ENCODE measurements at regions not wholly inside any gene's neighbourhood (a gene's known extent, or its start where the extent isn't known, plus 50 kb on each side); places are given as distances from the start of the nearest gene placed in this dataset.
A peak's percentile ranks its signal among the peaks of the same experiment; 100 is the strongest.

DNA sequence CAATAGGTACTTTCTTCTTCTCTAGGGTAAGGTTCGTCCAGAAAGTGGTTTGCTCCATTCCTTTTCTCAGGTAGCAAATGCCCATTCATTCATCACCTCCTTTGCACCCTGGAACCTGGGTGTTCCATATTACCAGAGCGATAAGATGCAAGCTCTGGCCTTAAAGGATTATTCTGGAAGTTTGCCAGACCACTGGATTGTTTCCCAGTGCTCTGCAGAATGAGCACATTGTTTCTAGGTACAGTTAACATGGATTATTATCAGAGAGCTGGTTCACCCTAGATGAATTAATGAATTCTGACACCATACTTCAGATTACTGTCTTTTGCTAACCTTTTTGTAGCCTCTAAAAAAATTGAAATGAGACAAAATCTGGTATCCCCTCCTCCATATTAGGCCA, 170.9 kb upstream of the BMP4 start:
- no peak for DNase-seq (ENCODE audit: low spot score)

DNA sequence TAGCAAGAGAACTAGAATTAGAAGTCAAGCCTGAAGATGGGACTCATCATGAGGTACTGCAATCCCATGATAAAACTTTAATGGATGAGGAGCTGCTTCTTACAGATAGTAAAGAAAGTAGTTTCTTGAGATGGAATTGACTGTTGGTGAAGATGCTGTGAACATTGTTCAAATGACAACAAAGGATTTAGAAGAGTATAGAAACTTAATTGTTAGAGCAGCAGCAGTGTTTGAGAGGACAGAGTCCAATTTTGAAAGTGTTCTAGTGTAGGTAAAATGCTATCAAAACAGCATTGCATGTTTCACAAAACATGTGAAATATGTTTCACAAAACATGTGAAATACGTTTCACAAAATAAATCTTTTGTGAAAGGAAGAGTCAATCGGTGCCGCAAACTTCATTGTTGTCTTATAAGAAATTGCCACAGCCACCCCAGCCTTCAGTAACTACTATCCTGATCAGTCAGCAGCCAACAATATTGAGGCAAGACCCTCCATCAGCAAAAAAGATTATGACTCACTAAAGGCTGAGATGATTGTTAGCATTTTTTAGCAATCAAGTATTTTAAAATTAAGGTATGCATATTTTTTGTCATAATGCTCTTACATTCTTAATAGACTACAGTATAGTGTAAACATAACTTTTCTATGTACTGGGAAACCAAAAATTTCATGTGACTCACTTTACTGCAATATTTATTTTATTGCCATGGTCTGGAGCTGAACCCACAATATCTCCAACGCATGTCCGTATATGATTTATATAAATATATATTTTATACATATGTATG, 173.4 kb upstream of the BMP4 start:
- no peak for DNase-seq (ENCODE audit: low spot score)

DNA sequence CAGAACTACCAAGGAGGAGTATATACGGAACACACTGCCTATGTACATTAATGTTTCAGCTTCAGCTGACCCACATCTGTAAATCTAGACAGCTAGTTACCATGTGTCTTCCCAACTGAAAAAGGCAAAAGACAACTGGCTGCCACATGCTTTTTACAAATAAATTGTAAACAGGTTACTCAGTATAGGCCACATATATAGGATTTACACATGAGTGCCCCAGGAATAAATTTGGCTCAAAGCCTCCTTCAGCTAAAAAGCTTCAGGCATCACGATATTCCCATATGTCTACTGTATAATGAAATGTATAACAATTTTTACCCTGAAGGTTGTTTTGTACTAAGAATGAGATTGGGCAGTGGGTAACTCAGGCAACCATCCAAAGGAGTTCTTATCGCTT, 175.9 kb upstream of the BMP4 start:
- no peak for DNase-seq (ENCODE audit: low spot score)

DNA sequence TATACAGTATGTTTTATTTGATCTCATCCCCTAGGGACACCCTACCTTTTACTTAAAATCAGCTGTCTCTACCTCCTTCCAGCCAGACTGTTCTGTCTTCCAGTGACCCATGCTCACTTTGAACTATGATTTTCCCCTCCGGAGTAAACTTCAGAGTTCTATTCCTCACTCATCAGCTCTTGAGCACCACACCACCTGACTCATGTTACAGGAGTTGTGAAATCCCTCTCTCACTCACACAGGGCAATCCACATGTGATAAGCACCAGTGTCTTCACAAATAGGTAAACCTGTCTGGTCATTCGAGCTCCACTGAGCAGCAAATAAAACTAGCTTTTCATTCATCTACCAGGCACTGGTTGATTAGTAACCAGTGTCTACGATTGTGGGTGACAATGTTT, 177.3 kb upstream of the BMP4 start:
- DNase-seq (ENCODE audit: low spot score) = no peak

DNA sequence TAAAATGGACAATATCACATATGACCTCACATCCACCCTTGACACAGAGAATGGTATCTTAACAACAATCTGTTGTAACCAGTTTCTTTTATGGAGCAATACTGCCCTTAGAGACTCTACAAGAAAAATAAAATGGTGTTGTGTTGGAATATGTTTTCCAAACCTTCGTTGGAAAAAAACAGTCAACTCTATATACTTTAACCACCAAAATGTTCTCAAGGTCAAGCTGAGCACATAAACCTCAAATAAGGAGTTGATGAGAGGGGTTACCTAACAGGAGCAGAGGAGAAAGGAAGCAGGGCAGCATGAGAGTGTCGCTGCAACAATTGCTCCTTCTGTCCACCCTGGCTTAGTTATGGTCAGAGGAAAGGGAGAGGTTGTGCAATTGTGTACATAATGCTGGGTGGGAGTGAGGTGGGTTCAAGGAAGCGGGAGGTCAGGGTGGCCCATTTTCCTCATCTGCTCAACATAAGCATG, 179.2 kb upstream of the BMP4 start:
- no peak for DNase-seq (ENCODE audit: low spot score)

DNA sequence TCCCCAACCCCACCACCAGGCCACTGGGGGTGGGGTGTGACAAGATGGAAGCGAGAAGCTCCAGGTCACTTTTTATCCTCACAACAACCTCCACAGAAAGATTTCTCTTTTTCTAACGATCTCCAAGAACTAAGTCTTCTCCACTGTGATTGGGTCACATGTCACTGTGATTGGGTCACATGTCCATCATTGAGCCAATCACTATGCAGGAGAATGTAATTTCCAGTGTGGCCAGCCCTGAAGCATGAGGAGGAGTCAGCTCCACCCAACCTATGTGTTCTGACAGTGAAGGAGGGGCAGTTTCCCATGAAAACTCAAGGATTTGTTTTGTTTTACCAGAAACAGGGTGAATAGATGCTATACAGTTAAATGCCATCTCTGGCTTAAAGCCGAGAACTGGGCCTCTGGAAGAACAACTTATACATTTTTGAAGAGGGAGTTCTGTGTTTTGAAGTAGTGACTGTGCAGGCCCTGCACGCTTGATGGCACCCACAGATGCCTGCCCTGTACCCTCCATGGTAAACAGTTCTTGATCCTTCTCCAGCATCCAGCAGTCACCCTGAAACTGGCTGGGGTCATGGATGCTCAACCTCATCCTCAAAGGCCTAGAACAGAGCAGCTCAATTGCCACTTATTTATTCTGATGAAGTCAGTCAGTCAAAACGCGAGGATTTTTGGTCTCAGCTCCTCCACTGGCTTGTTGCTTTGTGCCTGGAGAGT, 180.4 kb upstream of the BMP4 start:
- no peak for DNase-seq (ENCODE audit: low spot score)

DNA sequence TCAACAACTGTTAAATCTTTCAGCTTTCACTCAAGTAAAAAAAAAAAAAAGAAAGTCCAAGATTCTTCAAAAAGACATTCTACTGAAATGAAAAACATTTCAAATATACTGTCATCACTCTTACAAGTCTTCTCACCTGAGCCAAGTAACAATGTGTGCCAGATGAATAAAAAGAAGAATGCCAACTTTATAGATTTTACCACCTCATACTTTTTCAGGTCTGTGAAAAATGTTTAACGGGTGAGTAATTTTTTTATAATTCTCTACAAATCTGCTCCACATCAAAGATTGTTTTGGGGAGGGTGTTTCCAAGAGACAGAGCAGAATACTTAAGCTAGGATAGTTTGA, 181.0 kb upstream of the BMP4 start:
- DNase-seq (ENCODE audit: low spot score) = no peak

DNA sequence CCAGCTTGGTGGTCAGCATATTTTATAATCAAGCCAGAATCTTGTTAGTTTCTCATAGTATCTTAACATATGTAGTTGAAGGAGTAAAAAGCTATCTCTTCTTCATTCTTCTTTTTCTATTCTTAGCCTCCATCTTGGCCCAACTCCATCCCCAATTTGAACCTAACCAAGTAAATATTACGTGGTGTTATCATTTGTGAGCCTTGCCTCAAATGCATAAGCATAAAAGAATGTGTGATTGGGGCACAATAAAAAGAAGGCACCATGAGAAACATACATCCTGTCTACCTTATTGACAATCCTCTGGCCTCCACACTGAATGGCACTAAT, 181.4 kb upstream of the BMP4 start:
- no peak for DNase-seq (ENCODE audit: low spot score)

DNA sequence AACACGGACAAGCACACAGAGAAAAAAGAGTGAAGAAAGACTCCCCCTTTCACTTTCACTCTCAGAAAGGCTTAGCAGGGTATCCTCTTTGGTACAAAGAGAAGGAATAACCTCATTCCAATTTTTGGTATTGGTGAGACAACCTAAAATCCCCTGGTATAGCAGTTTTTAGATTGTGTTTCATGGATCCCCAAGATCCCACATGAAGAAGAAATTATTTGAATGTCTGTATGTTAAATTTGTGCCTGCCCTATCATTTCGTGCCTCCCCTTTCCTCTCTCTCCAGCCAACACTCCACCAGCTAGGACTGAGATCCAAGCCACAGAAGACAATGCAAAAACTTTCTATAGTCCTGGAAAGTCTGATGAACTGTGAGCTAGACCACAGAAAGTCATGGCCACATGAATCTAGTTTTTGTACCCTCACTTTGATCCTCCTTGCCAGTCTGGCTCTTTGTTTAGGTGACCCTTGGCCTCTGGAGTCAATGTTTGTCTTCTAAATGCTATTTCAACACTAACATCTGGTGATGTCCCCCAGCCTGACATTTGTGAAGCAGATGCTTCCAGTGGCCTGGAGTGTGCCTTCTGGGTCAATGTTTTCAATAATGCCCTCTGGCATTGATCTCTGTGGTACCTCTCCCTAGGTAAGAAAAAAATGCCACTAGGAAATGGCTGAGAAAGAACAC, 181.9 kb upstream of the BMP4 start:
- no peak for DNase-seq (ENCODE audit: low spot score)

DNA sequence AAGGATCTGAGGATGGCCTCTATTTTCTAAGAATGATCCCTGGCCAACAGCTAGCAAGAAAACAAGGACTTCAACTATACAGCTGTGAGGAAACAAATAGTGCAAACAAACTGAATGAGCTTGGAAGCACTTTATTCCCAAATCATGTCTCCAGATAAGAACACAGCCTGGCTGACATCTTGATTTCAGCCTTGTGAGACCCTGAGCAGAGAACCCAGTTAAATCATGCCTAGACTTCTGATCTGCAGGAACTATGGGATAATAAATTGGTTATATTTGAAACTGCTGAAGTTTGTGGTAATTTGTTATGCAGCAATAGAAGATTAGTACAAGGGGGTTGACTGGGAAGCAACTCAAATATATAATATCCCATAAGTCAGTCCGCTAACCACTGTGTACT, 183.9 kb upstream of the BMP4 start:
- no peak for DNase-seq (ENCODE audit: low spot score)

DNA sequence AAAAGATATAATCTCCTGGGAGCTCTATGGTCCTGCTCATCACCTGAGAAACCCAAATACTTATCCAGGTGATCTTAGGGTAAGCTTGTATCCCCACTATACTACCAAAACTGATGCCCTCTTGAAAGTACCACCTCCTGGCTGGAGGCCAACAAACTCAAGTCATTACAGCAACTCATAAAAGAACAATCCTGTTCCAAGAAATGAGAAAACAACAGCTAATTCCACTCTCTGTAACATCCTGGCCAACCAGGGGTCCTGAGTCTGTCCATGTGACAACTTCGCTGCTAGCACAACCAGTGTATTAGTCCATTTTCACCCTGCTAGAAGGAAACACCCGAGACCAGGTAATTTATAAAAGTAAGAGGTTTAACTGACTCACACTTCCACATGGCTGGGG, 190.0 kb upstream of the BMP4 start:
- DNase-seq (ENCODE audit: low spot score) = no peak

DNA sequence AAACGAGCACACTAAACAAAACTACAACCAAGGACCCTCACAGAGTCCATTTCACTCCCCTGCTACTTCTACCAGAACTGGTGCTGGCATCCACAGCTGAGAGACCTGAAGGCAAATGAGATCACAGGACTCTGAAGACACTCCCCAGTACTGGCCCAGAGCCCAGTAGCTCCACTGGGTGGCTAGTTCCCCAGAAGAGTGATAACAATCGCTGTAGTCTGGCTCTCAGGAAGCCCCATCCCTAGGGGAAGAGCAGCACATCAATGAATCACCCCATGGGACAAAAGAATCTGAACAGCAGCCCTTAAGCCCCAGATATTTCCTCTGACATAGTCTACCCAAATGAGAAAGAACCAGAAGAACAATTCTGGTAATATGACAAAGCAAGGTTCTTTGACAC, 190.7 kb upstream of the BMP4 start:
- no peak for DNase-seq (ENCODE audit: low spot score)

DNA sequence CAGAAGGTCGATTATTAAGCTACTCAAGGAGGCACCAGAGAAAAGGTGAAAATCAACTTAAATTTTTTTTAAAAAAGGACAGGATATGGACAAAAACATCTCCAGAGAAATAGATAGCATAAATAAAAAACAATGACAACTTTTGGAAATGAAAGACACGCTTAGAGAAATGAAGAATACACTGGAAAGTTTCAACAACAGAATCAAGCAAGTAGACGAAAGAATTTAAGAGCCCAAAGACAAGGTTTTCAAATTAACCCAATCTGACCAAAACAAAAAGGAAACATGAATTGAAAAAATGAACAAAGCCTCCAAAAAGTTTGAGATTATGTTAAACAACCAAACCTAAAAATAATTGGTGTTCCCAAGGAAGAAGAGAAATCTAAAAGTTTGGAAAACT, 191.1 kb upstream of the BMP4 start:
- DNase-seq (ENCODE audit: low spot score) = no peak

DNA sequence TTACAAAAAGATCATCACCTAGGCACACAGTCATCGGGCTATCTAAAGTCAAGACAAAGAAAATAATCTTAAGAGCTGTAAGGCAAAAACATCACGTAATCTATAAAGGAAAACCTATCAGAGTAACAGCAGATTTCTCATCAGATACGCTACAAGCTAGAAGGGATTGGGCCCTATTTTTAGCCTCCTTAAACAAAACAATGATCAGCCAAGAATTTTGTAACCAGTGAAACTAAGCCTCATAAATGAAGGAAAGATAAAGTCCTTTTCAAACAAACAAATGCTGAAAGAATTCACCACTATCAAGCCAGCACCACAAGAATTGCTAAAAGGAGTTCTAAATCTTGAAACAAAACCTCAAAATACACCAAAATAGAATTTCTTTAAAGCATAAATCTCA, 191.6 kb upstream of the BMP4 start:
- DNase-seq (ENCODE audit: low spot score) = no peak

DNA sequence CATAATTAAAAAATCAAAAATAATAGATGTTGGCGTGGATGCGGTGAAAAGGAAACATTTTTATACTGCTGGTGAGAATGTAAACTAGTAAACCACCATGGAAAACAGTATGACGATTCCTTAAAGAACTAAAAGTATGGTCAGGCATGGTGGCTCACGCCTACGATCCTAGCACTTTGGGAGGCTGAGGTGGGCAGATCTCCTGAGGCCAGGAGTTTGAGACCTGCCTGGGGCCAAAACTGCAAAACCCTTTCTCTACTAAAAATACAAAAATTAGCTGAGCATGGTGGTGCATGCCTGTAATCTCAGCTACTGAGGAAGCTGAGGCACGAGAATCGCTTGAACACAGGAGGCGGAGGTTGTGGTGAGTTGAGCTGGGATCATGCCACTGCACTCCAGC, 195.7 kb upstream of the BMP4 start:
- no peak for DNase-seq (ENCODE audit: low spot score)

DNA sequence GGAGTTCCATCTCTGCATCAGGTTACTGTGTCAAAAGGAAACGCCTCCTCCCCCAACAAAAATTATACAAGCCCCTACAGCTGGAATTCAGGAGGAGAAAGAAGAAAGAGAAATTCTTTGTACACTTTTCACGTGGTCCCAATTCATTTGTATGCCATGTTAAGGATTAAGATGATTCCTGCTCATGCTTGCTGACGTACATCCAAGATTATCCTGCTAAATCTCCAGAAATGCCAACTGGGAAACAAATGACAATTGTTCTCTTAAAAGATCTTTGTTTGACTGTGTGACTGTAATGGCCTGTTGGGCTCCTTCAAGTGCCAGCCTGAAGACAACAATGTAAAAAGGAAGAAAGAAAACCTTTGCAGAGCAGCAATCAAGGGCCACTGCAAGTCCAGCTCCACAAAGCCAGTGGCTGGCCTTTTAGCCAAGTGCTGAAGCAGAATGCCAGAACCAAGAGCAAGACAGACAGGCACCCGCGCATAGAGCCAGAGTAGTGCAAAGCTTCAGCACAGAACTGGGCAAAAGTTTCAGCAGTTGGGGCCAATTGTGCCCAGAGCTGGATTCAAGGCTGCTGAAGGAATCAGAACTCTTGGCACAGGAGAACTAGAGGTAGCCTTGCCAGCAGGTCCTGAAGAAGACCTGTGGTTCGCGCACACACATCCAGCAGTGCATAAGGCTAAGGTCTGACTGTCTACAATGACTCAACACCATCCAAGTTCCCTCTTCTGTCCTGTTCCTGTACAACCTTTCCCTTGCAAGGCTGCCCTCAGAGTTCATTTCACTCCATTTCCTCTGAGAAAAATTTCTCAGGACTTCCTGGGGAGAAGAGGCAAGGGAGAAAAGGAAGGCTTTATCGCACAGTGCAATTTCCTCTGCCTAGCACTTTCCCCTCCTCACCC, 209.7 kb upstream of the BMP4 start:
- DNase-seq (ENCODE audit: low spot score) = no peak

DNA sequence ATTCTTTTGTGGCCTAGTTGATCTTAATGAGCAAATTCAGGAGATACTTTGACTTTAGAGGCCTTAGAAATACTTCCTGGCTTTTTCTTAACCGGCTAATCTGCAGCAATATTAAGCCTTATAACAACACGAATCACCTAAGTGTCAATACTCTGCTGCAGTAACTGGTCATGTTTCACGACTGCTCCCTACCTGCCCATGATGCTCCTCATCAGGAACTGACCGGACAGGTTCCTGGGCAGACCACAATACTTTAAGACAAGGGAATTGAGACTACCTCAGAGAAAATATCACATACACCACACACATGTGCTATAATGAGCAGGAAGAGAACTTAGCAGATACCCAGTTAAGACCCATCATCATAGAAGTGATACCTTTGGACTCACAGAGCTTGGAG, 211.9 kb upstream of the BMP4 start:
- DNase-seq (ENCODE audit: low spot score) = no peak

DNA sequence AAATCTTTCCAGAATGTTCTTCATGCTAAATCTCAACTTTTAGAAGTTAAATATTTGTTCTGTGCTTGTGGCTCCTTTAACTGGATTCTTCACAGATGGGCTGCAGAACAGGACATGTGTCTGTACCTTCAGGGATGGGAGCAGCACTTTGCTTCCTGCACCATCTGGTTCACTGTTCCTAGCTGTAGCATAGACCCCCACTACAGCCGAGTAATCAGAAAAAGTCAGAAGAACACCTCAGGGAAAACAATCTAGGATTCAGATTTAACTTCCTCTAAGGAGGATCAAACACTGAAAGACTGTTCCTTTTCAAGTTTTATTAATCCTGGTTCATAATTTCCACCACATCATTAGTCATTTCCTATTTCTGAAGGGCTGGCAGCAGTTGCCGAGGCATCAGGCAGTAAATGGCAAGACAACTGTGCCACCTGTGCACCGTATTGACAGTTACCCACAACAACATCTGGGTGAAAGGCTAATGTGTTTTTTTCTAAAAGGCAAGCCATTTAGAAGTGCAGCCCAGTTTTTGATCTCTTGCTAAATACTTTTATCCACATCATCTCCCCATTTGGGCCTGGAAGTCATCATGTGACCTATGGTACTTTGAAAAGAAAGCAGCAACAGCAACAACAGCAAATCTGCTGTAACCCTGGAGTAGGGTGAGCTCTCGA, 212.8 kb upstream of the BMP4 start:
- DNase-seq (ENCODE audit: low spot score) = peak; percentile 11

DNA sequence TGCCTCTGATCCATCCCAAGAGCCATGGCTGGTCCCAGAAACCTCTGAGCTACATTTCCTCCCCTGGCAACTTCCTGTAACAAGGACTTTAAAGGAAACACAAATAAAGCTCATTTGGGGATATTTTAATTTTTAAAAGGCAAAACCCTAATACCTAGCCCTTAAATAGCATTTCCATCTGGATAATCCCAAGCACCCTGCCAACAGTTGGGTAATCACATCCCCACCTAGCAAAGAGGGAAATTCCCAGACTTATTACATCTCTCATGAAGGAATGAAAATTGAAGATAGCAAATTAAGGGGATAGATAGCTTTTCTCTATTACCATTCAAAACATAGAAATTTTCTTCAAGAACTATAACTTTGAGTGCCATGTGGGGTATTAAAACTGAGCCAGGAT, 213.7 kb upstream of the BMP4 start:
- no peak for DNase-seq (ENCODE audit: low spot score)

DNA sequence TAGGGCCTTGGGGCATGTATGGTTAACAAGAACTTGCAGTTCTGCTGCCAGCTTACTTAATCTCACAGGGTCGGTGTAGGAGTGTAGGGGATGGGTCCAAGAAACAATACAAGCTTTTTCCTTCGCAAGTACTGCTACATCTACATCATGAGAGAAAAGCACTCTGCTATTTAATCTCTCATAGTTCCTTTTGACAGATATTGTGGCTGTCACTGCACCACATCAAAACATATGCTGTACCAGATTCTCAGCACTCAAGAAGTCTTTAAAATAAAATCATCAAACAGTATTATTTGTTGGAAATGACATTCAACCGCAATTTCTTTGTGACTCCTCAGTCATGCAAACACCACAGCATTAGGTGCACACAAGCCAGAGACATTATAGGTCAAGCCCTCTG, 215.5 kb upstream of the BMP4 start:
- no peak for DNase-seq (ENCODE audit: low spot score)

DNA sequence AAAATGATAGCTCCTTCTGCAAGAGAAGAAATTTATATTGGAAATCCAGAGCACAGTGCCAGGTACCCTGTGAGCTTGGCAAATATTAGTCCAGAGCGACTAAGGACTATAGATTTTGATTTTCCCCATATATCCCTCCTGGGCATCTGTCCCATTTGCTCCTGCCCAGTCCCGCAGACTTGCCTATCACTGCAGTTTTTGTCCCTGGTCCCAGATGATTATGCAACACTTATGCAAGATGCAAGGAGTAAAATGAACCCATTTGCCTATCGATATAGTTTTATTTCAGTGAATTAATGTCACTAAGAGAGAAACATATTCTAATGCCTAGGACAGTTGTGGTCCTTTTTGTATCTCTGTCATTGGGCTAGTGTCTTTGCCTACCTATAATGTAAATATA, 215.9 kb upstream of the BMP4 start:
- no peak for DNase-seq (ENCODE audit: low spot score)

DNA sequence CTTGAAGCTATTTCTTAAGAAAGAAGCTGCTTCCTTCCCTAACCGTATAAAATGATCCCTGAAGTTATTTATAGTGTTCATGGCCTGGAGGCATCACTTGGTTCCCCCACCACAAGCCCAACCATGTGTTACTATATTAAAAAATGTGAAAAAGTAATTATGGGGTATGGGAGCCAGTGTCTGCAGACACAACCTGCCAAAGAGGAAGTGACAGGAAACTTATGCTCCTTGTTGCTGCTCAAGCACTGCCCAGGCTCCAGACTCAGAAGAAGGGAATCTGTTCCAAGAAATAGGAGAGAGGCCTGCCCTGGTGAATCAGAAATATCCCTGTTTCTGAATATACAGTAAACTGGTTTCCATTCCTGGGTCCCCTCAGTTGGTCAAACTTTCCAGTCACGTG, 217.2 kb upstream of the BMP4 start:
- no peak for DNase-seq (ENCODE audit: low spot score)
